Pancreas (tissue), 10 donors: ENCODE measurements at regions not wholly inside any gene's neighbourhood (a gene's known extent, or its start where the extent isn't known, plus 50 kb on each side); places are given as distances from the start of the nearest gene placed in this dataset.

ENCODE experiments used
- ATAC-seq, 4 donors: fragments of 200-7000 bp; cut with Tn5 transposase; one replicate each; pipeline versions ENCODE4 v1.8.0 to v1.9.1; 2020; ENCODE audit warnings: mild to moderate bottlenecking in 4 of 4, moderate library complexity in 4 of 4
- DNase-seq, 6 donors: peaks; one replicate each; pipeline ENCODE4 v3.0.0-alpha.2; 2020
- FAIRE-seq: peaks from 2 replicates; lab custom pipeline; 2012; peaks lifted over from hg19 to GRCh38; lab: Jason Lieb, UNC
- H3K27ac ChIP-seq, 4 donors: fragments of 200-600 bp; sonication (generic); 1 replicate in 3 of 4; 2 replicates in 1 of 4; pipeline versions ENCODE4 v1.5.0 to v1.8.0; 2020
- H3K27me3 ChIP-seq, 4 donors: fragments of 200-600 bp; one replicate each; pipeline ENCODE4 v1.8.0; 2021
- H3K36me3 ChIP-seq, 3 donors: fragments of 200-600 bp; sonication (generic) in 1 of 3; one replicate each; pipeline versions ENCODE4 v1.5.0 to v1.8.0; 2020 to 2021
- H3K4me1 ChIP-seq, 3 donors: fragments of 200-600 bp; one replicate each; pipeline ENCODE4 v1.8.0; 2021
- H3K4me3 ChIP-seq, 4 donors: fragments of 200-600 bp; sonication (generic) in 2 of 4; one replicate each; pipeline versions ENCODE4 v1.5.0 to v1.8.0; 2020 to 2021
- H3K9me3 ChIP-seq, 4 donors: fragments of 200-600 bp; one replicate each; pipeline ENCODE4 v1.8.0; 2021
- WGBS, 2 donors: extraction: QIAGEN DNeasy Blood & Tissue Kit; methylation state at CpG; one replicate each; pipeline ENCODE4 v1.1.7; 2013; 5-methylcytosine and 5-hydroxymethylcytosine counted together
- intact Hi-C, 3 donors: fragments of 100-400 bp; cut with DNase I; formaldehyde crosslinking; loops; one replicate each; pipeline versions ENCODE4 v1.11.1 to v1.14.2; 2022
- TF ChIP-seq, protein P1 (sequence below), 4 donors: fragments of 200-600 bp; sonication (generic) in 3 of 4; IDR thresholded peaks; one replicate each; pipeline versions ENCODE4 v1.5.0 to v1.8.0; 2021; ENCODE audit warnings: antibody characterized with exemption in 4 of 4
- donor health status: healthy with polysubstance abuse.
- donor health status: DM: no; HTN: no; CAD: no; lungs with moderate emphysema.
- donor health status: DM: no; HTN: no; CAD: no.
- donor health status: control.
- donor health status: control.
- donor health status: Bipolar disorder and iron deficiency.
- donor health status: DM: yes; HTN: yes; CAD: no.
- donor health status: DM: no; HTN: no; CAD: no.
- donor health status: DM: no; HTN: no; CAD: no.
- donor health status: DM: yes; HTN: yes; CAD: no.

DNA sequence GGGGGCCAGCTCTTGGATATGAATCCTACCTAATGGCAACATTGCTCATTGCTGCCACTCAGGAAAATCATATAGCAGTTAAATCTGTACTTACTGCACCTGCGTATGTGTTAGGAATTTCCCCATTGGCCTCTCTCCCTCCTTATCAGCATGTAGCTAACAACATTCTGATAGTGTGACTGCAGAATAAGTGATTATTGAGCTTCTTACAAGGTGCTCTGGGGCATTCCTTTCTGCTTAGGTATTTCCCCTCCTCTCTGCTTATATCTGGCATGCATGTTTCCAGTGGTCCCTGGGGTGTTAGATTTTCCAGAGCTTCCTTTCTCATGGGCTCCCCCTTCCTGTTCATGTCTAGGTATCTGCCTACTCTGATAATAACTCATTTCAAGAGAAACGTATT lies 414.1 kb upstream of the SLITRK1 start:
- 25 to 27% methylated on average over 2 of the region's 2 CpGs for WGBS, 2 donors
- TF ChIP-seq, protein P1, sequence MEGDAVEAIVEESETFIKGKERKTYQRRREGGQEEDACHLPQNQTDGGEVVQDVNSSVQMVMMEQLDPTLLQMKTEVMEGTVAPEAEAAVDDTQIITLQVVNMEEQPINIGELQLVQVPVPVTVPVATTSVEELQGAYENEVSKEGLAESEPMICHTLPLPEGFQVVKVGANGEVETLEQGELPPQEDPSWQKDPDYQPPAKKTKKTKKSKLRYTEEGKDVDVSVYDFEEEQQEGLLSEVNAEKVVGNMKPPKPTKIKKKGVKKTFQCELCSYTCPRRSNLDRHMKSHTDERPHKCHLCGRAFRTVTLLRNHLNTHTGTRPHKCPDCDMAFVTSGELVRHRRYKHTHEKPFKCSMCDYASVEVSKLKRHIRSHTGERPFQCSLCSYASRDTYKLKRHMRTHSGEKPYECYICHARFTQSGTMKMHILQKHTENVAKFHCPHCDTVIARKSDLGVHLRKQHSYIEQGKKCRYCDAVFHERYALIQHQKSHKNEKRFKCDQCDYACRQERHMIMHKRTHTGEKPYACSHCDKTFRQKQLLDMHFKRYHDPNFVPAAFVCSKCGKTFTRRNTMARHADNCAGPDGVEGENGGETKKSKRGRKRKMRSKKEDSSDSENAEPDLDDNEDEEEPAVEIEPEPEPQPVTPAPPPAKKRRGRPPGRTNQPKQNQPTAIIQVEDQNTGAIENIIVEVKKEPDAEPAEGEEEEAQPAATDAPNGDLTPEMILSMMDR (IDR thresholded peaks at IDR 0.05) = no peak
- intact Hi-C loops = no loop called here
- no peak for DNase-seq
- peak in 1 of 4 donors; percentile 56 for ATAC-seq
- H3K27ac ChIP-seq = no peak overlapping the region
- H3K27me3 ChIP-seq = no peaks in the 10 kb centered on the region
- no peak overlapping the region for H3K4me3 ChIP-seq
- H3K4me1 ChIP-seq = no peaks in the 10 kb centered on the region
- no peak for FAIRE-seq
- no peaks in the 10 kb centered on the region for H3K9me3 ChIP-seq
- H3K36me3 ChIP-seq = no peaks in the 10 kb centered on the region

DNA sequence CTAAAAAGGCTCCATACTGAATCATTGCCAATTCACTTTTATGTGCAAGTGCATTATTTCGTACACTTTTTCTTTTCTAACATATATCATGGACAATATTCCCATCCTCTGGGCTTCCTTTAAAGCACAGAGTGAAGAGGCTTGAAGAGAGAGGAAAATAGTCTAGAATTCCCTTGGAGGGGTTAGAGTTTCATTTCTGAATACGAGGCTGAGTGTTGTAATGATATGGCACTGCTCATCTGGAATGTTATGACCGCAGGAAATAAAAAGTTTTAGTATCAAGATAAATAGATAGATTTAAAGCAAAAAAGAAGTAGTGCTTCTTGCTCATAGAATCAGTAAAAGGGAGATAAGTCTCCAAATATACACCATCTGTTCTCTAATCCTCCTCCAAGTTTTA lies 412.3 kb upstream of the SLITRK1 start:
- ATAC-seq = no peak
- H3K27ac ChIP-seq = no peak overlapping the region
- TF ChIP-seq, protein P1 (IDR thresholded peaks at IDR 0.05) = no peak
- no peak overlapping the region for H3K4me3 ChIP-seq
- WGBS, 2 donors = 72 to 85% methylated on average over 3 of the region's 3 CpGs
- DNase-seq = no peak
- intact Hi-C loops = no loop called here
- no peak for FAIRE-seq
- no peaks in the 10 kb centered on the region for H3K36me3 ChIP-seq
- no peaks in the 10 kb centered on the region for H3K27me3 ChIP-seq
- H3K4me1 ChIP-seq = no peaks in the 10 kb centered on the region
- H3K9me3 ChIP-seq = no peaks in the 10 kb centered on the region

DNA sequence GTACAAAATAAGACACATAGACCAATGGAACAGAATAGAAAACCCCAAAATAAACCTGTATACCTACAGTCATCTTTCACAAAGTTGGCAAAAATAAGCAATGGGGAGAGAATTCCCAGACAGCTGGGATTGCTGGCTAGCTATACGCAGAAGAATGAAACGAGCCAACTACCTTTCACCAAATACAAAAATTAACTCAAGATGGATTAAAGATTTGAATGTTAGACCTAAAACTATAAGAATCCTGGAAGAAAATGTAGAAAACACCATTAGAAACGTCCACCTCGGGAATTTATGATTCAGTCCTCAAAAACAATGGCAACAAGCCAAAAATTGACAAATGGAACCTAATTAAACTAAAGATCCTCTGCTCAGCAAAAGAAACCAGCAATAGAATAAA lies 408.1 kb upstream of the SLITRK1 start:
- ATAC-seq = no peak
- FAIRE-seq = no peak
- Histone ChIP-seq H3K27ac (no peak overlapping the region), H3K9me3 (no peaks in the 10 kb centered on the region), H3K27me3 (no peaks in the 10 kb centered on the region), H3K36me3 (no peaks in the 10 kb centered on the region), H3K4me1 (no peaks in the 10 kb centered on the region), H3K4me3 (no peak overlapping the region)
- 62 to 69% methylated on average over 4 of the region's 4 CpGs for WGBS, 2 donors
- no peak for DNase-seq
- intact Hi-C loops = no loop called here
- TF ChIP-seq, protein P1 (IDR thresholded peaks at IDR 0.05) = no peak

DNA sequence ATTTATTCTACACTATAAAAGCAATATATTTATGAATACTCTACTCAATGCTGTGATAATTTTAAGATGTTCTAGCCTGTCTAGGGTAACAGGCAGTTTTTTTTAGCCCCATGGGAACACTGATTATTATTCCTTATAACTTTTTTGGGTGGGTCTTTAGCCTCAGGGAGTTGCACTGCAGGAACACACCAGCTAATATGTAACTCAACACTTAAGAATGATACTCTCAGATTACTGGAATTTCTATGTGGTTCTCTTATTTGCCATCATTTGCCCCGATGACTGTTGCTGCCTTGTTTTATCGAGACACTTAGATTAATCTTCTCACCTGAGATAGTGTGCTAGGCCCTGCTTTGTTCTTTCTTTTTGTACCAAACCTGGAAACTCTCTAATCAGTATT lies 396.9 kb upstream of the SLITRK1 start:
- intact Hi-C loops = no loop called here
- TF ChIP-seq, protein P1 (IDR thresholded peaks at IDR 0.05) = no peak
- FAIRE-seq (no peak), ATAC-seq (no peak), DNase-seq (no peak)
- Histone ChIP-seq H3K27me3 (no peaks in the 10 kb centered on the region), H3K36me3 (no peaks in the 10 kb centered on the region), H3K4me1 (no peaks in the 10 kb centered on the region), H3K27ac (no peak overlapping the region), H3K4me3 (no peak overlapping the region), H3K9me3 (no peaks in the 10 kb centered on the region)
- 46 to 54% methylated on average over 2 of the region's 2 CpGs for WGBS, 2 donors

DNA sequence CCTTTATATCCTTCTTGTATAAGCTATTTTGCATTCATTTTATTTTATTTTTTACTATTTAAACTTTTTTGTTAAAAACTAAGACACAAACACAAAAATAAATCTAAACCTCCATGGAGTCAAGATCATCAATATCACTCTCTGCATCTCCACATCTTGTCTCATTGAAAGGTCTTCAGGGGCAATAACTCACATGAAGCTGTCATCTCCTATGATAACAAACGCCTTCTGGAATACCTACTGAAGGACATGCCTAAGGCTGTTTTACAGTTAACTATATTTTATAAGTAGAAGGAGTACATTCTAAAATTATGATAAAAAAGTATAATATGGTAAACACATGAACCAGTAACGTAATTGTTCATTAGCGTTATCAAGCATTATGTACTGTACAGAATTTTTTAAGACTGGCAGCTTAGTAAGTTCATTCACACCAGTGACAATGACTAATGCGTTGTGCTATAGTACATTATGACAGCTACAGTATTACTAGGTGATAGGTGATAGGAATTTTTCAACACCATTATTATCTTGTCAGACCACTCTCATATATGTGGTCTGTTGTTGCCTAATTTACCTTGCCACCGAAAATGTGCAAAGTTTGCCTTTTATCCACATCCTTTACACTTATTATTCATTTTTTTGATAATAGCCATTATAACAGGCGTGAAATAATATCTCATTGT lies 390.7 kb upstream of the SLITRK1 start:
- 77 to 87% methylated on average over 6 of the region's 6 CpGs for WGBS, 2 donors
- intact Hi-C loops = no loop called here
- FAIRE-seq = no peak
- ATAC-seq = no peak
- Histone ChIP-seq H3K4me1 (no peaks in the 10 kb centered on the region), H3K4me3 (no peak overlapping the region), H3K36me3 (no peaks in the 10 kb centered on the region), H3K27ac (no peak overlapping the region), H3K9me3 (no peaks in the 10 kb centered on the region), H3K27me3 (no peaks in the 10 kb centered on the region)
- no peak for DNase-seq
- TF ChIP-seq, protein P1 (IDR thresholded peaks at IDR 0.05) = no peak
